HG03439 (cell line): ENCODE measurements at regions not wholly inside any gene's neighbourhood (a gene's known extent, or its start where the extent isn't known, plus 50 kb on each side); places are given as distances from the start of the nearest gene placed in this dataset.
"Not testable (repeated sequence)": the region's sequence is repeated elsewhere in the genome, so short reads cannot be mapped to it uniquely, and the experiment has no call there.

ENCODE experiments used
- ATAC-seq: cut with Tn5 transposase; IDR thresholded peaks from one replicate; pipeline ENCODE4 v1.9.1; 2021; ENCODE audit warnings: mild to moderate bottlenecking, moderate library complexity; ENCODE audit not compliant: unreplicated experiment

DNA sequence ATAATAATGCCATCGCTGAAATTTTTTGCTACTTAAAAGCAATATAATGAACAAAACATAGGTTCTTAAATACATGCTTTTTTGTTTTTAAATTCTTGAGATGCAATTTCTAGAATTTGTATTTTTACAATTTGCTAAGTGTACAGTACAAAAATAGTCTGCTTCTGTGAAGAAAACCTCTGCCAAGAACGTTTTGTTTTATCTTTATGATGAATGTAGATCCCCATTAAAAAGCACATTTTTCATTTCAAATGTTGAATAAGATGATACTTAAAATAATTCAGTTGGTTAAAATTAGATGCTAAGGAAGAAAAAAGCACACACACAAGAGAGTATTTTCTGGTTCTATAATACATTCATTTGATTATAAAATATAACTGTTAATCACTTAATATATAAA, 1358.5 kb upstream of the CITED2 start:
- no peak for ATAC-seq

DNA sequence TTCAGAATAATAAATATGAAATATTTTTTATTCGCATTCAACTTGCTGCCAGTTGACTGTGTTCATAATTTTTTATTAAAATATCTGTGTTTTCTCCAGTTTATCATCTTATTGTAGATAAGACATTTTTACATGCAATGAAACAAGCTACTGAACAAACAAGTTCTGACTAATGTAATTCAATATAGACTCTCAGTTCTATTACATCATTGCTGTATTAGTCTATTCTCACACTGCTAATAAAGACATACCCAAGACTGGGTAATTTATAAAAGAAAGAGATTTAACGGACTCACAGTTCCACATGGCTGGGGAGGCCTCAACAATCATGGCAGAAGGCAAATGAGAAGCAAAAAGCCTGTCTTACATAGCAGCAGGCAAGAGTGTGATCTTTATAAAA, 1357.7 kb upstream of the CITED2 start:
- no peak for ATAC-seq

- no peak for ATAC-seq
Measured at GRCh38 chr6:140731741-140732140, 1357.3 kb upstream of the CITED2 start.

- no peak for ATAC-seq
Measured at GRCh38 chr6:140729521-140729920, 1355.1 kb upstream of the CITED2 start.

- no peak for ATAC-seq
Measured at GRCh38 chr6:140718021-140718420, 1343.6 kb upstream of the CITED2 start.

DNA sequence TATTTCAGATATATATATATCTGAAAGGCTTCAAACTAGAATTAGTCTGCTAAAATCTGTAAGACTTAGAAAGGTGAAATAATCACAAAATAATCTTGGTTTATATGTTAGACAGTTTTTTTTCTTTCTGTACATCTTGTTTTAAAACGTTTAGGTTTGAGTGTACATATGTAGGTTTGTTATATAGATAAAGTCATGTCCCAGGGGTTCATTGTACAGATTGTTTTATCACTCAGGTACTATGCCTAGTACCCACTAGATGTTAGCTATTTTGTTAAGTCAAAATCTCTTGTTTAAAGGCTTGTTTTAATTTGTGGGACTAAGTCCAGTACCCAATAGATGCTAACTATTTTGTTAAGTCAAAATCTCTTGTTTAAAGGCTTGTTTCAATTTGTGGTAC, 1339.0 kb upstream of the CITED2 start:
- ATAC-seq: no peak

DNA sequence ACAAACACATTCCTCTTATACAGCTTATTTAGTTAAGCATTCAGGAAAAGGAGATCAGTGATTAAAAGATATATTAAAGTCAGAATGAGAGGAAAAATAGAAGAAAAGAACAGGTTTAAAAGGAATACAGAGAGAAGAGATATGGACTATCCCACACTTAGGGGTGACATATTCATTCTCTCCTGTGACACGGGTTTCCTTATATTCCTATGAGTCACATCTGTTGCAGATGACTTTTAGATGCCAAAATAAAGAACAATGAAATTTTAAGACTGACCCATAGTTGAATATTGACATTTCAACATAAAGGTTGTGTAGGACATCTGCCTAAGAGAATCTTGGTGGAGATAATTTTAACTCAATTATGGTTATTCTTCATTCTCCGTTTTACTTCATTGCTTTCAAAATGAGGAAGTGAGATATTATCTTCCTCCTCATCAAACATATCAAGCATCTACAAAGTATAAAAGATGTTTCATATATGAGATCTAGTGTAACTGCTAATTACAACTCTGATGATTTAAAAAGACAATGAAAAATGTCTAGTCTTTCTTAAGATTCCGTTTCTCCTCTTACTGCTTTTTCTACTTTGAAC, 1336.7 kb upstream of the CITED2 start:
- no peak for ATAC-seq

DNA sequence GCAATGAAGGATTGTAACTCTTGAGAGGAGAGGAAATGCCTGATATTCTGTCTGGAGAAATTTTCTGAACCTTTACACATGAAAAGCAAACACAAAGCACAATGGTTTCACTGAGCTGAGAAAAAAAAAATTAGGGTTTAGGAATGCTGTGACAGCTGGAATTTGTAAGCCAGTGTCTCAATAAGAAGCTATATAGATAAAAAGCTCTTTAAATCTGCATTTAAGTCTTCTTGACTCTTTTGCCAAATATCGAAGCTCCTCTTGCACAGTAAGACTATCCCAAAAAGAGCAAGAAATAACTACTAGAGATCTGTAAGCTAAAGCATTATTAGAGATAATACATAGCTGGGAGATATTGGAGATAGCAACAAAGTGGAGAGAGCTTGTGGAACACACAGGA, 1334.0 kb upstream of the CITED2 start:
- ATAC-seq: no peak

DNA sequence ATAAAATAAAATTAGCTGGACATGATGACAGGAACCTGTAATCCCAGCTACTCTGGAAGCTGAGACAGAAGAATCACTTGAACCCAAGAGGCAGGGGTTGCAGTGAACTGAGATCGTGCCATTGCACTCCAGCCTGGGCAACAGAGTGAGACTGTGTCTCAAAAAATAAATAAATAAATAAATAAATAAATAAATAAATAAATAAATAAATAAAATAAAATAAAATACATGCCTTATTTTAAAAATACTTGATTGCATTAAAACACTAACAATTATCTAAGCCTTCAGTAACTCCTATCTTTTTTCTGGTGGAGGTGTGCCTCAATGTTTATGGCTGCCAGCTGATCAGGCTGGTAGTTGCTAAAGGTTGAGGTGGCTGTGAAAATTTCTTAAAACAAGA, 1329.6 kb upstream of the CITED2 start:
- ATAC-seq: not testable (repeated sequence)

DNA sequence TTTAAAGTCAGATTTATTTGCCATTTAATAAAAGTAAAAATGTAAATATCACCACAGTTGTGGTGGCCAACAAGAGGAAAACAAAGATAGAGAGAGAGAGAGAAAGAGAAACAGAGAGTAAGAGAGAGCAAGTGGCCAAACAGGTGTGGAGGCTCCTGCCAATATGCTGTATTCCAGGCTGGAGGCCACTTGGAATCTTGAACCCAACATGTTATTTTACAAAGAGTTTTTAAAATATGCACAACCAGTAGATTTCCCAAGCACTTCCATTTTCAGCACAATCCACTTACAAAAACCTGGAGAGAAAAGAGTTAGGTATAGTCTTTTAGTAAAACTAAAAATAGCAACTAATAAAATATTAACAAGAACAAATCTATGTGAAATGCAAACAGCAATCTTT, 1323.1 kb upstream of the CITED2 start:
- ATAC-seq: no peak

DNA sequence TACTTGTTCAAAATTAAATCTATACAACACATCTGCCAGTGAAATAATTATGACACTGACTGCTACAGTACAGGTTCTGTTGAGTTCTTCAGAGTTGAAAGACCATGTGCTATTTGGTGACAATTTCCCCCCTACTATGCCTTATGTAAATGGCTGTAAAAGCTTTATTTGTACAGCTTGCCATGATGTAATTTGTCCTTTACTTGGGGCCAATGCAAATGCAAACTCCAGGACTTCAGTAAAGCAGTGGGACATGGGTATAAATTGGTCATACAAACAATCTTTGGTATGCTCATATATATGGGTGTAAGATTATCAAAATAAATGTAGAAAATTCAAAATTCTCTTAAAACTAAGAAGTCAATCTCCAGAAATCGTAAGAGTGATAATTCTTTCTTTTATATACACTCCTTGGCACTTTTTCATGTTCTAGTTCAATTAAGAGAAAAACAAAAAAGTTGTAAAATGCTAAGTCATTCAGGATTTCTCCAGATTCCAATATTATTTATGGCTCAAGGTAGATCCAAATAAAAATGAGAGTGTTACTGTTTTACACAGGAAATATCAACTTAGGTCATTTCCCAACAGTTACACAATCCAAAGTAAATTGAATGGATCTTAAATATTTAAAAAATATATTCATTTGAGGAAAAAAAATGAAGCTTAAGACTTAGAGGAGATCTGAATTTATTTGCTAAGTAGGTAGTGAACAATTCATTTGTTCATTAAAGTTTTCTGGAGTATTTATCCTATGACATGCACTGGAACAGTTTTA, 1310.5 kb upstream of the CITED2 start:
- ATAC-seq: no peak

DNA sequence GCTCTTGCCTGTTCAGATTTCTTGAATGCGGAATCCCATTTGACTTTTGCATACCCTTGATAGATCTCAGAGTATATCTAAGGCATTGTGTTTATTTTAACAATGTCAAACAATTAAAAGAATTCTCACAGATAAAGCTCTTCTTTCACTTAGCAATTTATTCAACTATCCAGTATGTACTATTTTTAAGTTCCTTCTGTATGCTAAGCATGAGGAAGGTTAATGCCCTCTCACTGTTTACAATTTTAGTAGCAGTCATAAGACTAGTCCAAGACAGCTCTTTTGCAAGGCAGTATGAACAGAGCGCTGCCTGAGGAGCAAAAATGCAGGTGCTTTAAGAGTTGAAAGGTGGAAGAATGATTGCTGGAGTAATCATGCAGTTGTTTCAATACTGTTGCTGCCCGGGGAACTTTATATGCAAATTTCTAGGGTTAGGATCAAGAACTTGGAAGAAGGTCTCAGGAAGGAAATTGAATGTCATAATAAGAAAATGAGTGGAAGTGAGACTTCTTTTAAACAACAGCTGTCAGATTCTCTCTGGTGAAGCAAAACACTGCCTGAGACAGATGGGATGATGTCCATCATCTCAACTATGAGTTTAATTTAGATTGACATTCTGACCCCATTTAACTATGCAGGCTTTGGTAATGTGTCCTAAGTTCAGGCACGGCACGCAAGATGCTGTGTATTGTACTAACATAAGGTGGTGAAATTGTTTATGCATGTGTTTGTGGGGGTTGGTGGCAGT, 1303.5 kb upstream of the CITED2 start:
- no peak for ATAC-seq

DNA sequence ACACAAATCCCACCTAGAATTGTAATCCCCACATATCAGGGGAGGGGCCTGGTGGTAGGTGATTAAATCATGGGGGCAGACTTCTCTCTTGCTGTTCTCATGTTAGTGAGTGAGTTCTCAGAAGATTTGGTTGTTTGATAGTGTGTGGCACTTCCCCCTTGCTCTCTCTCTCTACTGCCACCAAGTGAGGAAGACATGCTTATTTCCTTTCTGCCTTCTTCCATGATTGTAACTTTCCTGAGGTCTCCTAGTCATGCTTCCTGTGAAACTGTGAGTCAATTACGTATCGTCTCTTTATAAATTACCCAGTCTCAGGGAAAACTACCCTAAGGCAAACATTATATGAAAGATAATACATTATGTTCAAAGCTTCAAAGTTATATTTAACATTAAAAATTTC, 1297.5 kb upstream of the CITED2 start:
- no peak for ATAC-seq

GRCh38 chr6:140670021-140670420, 1295.6 kb upstream of the CITED2 start:
- ATAC-seq: no peak

- ATAC-seq: no peak
Measured at GRCh38 chr6:140669321-140669720, 1294.9 kb upstream of the CITED2 start.

DNA sequence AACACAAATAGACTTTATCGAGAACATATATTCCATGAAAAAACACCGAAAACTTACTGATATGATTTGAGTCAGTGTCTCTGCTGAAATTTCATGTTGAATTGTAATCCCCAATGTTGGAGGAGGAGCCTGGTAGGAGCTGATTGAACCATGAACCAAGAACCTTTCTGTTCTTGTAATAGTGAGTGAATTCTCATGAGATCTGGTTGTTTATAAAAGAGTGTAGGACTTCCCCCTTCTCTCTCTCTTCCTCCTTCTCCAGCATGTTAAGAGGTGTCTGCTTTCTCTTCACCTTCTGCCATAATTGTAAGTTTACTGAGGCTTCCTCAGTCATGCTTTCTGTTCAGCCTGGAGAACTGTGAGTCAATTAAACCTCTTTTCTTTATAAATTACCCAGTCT, 1289.3 kb upstream of the CITED2 start:
- no peak for ATAC-seq

GRCh38 chr6:140663094-140663493, 1288.6 kb upstream of the CITED2 start:
- no peak for ATAC-seq

DNA sequence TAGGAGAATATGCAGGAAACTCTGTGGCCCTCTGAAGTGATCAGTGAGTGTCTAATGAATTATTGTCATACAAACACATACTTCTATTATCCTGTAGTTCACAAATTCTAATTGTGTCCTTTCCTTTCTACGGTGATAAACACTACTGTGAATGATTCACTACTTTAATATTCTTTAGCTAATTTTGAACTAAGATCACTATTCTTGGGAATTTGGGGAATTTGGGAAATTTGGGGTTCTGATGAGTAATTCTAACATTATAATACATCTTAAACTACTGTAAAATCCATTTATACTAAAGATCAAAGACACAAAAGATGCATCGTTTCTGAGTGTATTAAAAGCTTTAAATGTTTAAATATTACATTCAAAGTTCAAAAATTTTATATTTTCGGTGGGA, 1287.2 kb upstream of the CITED2 start:
- ATAC-seq: no peak

DNA sequence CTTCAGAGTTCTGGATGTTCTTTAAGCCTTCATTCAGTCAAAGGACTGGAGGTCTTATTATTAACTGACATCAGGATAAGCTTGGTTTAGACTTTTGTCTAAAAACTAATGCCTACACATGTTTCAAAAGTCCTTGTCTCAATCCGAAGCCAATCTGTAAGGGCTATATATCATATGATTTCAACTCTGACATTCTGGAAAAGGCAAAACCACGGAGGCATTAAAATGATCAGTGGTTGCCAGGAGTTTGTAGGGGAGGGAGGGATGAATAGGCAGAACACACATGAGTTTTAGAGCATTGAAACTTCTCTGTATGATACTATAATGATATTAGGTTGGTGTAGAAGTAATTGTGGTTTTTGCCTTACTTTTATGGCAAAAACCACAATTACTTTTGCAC, 1285.8 kb upstream of the CITED2 start:
- ATAC-seq: no peak

DNA sequence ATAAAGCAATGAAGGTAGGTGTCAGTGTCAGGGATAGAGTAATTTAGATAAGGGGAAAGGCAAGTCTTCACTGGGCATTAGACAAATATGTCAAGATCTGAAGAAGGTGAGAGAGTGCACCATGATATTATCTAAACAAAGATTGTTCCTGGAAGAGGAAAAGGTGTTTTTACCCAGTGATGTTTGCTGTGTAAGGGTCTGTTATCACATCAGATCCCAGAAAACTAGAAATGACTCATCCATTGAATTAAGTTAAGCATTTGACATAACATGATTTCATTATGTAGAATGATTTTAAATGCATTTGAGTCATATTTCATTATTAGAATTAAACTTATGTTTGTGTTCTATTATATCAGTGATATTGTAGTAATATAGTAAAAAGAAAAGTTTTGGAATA, 1279.5 kb upstream of the CITED2 start:
- no peak for ATAC-seq

GRCh38 chr6:140653506-140653905, 1279.1 kb upstream of the CITED2 start:
- ATAC-seq: no peak

DNA sequence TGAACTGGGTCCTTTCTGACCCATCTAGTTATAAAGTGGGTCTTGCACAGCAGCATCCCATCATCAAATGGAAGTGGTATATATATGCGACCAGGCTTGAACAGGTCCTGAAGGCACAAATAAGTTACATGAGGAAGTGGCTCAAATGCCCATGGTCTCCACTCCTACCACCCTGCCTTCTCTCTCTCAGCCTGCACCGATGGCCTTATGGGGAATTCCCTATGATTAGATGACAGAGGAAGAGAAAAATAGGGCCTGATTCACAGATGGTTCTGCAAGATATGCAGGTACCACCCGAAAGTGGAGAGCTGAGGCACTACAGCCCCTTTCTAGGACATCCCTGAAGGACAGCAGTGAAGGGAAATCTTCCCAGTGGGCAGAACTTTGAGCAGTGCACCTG, 1275.1 kb upstream of the CITED2 start:
- not testable (repeated sequence) for ATAC-seq
